HUES6 (cell line): ENCODE measurements at regions not wholly inside any gene's neighbourhood (a gene's known extent, or its start where the extent isn't known, plus 50 kb on each side); places are given as distances from the start of the nearest gene placed in this dataset.
"Not testable (repeated sequence)": the region's sequence is repeated elsewhere in the genome, so short reads cannot be mapped to it uniquely, and the experiment has no call there.

Source experiments
- H3K27ac ChIP-seq: 2 replicates; pipeline ENCODE4 v1.7.0; 2013; ENCODE audit warnings: low read depth, mild to moderate bottlenecking, low read length, inconsistent platforms
- H3K27me3 ChIP-seq: 2 replicates; pipeline ENCODE4 v1.6.1; 2013; ENCODE audit warnings: low read length; ENCODE audit not compliant: control insufficient read depth, insufficient read depth
- H3K36me3 ChIP-seq: 2 replicates; pipeline ENCODE4 v1.6.1; 2013; ENCODE audit warnings: low read length; ENCODE audit not compliant: control insufficient read depth, insufficient read depth
- H3K4me1 ChIP-seq: 2 replicates; pipeline ENCODE4 v1.6.1; 2013; ENCODE audit warnings: low read length; ENCODE audit not compliant: control insufficient read depth, insufficient read depth
- H3K4me3 ChIP-seq: 2 replicates; pipeline ENCODE4 v1.5.1; 2013; ENCODE audit warnings: low read depth, low read length
- H3K9ac ChIP-seq: one replicate; pipeline ENCODE4 v1.6.1; 2013; ENCODE audit warnings: mild to moderate bottlenecking, low read length
- H3K9me3 ChIP-seq: 2 replicates; pipeline ENCODE4 v1.6.1; 2013; ENCODE audit warnings: low read depth, low read length; ENCODE audit not compliant: control insufficient read depth, insufficient read depth

GRCh38 chr2:175414882-175415487, 233.5 kb upstream of the ATP5MC3 start:
- Histone ChIP-seq H3K4me3 (no peak overlapping the region), H3K9me3 (no peaks in the 10 kb centered on the region), H3K4me1 (no peaks in the 10 kb centered on the region), H3K27ac (no peak overlapping the region), H3K27me3 (no peaks in the 10 kb centered on the region), H3K36me3 (no peaks in the 10 kb centered on the region), H3K9ac (no peak overlapping the region)

DNA sequence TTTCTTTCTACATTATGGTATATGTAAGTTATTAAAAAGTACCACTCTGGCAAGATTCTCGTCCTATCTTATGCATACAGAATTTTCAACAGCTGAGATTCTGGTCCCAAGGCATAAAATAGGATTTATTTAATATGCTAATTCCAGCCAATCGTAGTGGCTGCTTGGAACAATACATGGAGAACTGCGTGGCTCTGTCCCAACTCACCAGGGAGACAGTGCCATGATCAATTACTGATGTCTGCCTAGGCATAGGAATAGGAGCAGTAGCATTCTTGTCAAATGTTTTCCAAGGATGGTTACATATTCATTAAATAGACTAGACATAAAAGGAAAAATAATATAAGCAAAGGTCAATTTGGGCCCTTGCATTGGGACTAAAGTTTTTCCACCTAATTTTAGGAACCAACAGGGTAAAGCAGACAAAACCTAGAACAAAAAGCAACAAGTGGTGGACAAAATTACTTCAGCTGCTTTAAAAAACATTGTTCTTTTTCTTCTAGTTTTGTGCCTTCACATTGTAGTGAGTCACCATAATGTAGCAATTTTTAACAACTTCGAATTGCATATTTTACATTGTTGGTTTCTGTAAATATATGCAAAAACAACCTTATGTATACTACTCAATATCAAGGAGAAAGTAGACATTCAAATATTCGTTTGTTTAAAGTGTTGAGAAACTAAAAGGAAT, 232.8 kb upstream of the ATP5MC3 start:
- H3K9ac ChIP-seq, result no peak overlapping the region
- H3K27ac ChIP-seq, result no peak overlapping the region
- no peaks in the 10 kb centered on the region for H3K36me3 ChIP-seq
- H3K9me3 ChIP-seq, result no peaks in the 10 kb centered on the region
- H3K4me3 ChIP-seq, result no peak overlapping the region
- H3K27me3 ChIP-seq, result no peaks in the 10 kb centered on the region
- H3K4me1 ChIP-seq, result no peaks in the 10 kb centered on the region

DNA sequence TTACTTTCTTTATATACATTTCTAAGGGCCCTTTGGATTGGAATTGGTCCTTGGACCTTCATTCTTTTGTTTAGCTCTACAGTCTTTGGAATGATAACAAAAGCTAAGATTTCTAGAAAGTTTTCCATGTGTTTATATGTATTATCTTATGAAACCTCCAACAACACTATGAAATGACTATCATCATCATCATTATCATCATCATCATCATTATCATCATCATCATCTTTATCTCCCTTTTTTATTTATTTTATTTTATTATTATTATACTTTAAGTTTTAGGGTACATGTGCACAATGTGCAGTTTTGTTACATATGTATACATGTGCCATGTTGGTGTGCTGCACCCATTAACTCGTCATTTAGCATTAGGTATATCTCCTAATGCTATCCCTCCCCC, 229.4 kb upstream of the ATP5MC3 start:
- not testable (repeated sequence) for H3K27ac ChIP-seq, H3K36me3 ChIP-seq

GRCh38 chr2:175404839-175405238, 223.3 kb upstream of the ATP5MC3 start:
- Histone ChIP-seq H3K9me3 (no peaks in the 10 kb centered on the region), H3K27me3 (no peaks in the 10 kb centered on the region), H3K4me3 (no peak overlapping the region), H3K9ac (no peak overlapping the region), H3K36me3 (no peaks in the 10 kb centered on the region), H3K4me1 (no peaks in the 10 kb centered on the region), H3K27ac (no peak overlapping the region)

More for the DNA sequence above, 229.4 kb upstream of the ATP5MC3 start:
- H3K9me3 ChIP-seq, H3K4me1 ChIP-seq, H3K27me3 ChIP-seq, H3K9ac ChIP-seq, H3K4me3 ChIP-seq: not testable (repeated sequence)

GRCh38 chr2:175403599-175404221, 222.2 kb upstream of the ATP5MC3 start:
- H3K9ac ChIP-seq, result no peak overlapping the region
- H3K9me3 ChIP-seq, result no peaks in the 10 kb centered on the region
- H3K4me3 ChIP-seq, result no peak overlapping the region
- no peaks in the 10 kb centered on the region for H3K27me3 ChIP-seq
- H3K36me3 ChIP-seq, result no peaks in the 10 kb centered on the region
- H3K27ac ChIP-seq, result no peak overlapping the region
- H3K4me1 ChIP-seq, result no peaks in the 10 kb centered on the region

DNA sequence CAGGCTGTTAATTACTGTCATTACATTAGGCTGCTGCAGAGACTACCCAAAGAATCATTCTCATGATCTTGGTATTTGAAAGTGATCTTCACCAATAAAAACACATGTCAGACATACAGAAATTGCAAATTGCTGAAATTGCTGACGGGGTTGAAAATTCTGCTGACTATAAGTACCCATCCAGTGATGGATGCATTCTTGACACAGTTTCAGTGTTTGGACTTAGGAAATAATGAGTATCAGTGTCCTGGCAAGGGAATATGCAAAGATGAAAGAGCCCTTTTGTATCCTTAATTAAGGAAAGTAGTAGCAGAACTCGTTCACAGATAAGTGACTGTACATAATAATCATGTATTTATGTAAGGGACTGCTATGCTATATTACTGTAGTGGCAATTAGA, 221.1 kb upstream of the ATP5MC3 start:
- Histone ChIP-seq H3K4me3 (no peak overlapping the region), H3K27ac (no peak overlapping the region), H3K4me1 (no peaks in the 10 kb centered on the region), H3K36me3 (no peaks in the 10 kb centered on the region), H3K9ac (no peak overlapping the region), H3K27me3 (no peaks in the 10 kb centered on the region), H3K9me3 (no peaks in the 10 kb centered on the region)

DNA sequence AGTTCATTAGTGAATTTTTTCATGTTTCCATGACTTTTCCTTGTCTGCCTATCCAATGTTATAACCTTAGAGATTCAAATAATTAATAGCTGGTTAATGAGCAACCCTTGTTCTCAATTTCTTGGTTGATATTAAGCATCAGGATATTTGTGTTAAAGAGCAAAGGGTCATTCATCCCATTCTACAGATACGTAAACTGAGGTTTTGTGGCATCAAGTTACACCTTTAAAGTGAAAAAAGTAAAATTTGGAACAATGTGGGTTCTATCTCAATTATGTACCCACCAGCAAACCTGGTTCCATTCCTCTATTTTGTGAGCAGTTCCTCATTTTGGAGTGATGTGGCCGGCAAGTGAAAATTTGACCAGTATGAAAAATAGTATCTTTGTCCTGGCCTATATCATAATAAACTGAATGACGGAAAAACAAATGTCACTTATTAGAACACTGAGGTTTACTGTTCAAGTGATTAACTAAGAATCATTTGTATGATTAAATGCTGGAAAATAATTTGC, 220.5 kb upstream of the ATP5MC3 start:
- no peak overlapping the region for H3K9ac ChIP-seq
- no peak overlapping the region for H3K4me3 ChIP-seq
- H3K36me3 ChIP-seq, result no peaks in the 10 kb centered on the region
- no peaks in the 10 kb centered on the region for H3K27me3 ChIP-seq
- H3K9me3 ChIP-seq, result no peaks in the 10 kb centered on the region
- no peaks in the 10 kb centered on the region for H3K4me1 ChIP-seq
- no peak overlapping the region for H3K27ac ChIP-seq

DNA sequence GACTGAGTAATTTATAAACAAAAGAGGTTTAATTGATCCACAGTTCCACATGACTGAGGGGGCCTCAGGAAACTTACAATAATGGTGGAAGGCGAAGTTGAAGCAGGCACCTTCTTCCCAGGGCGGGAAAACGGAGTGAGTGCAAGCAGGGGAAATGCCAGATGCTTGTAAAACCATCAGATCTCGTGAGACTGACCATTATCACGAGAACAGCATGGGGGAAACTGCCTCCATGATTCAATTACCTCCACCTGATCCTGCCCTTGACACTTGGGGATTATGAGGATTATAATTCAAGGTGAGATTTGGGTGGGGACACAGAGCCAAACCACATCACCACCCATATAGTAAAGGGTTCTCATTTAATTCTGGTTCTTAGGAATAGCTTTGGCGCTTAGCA, 219.5 kb upstream of the ATP5MC3 start:
- Histone ChIP-seq H3K4me1 (no peaks in the 10 kb centered on the region), H3K27ac (no peak overlapping the region), H3K36me3 (no peaks in the 10 kb centered on the region), H3K9me3 (no peaks in the 10 kb centered on the region), H3K9ac (no peak overlapping the region), H3K27me3 (no peaks in the 10 kb centered on the region), H3K4me3 (no peak overlapping the region)

DNA sequence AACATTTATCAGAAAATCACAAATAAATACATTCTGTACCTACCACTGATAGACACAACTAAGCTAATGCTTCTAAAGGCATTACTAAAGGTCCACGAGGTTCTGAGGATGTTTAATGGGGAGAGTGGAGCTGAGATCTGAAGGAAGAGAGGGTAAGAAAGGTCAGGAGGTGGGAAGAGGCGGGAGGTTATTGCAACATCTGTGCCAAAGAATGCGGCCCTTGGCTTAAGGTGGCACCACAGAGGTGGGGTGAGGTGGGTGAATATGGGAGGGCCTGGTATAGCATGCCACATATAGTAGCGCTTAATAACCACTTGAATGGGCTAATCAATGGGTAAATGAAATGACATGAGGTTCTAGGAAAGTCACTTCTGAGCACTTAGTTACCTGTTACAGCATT, 217.8 kb upstream of the ATP5MC3 start:
- no peaks in the 10 kb centered on the region for H3K9me3 ChIP-seq
- no peak overlapping the region for H3K9ac ChIP-seq
- no peaks in the 10 kb centered on the region for H3K4me1 ChIP-seq
- H3K36me3 ChIP-seq, result no peaks in the 10 kb centered on the region
- H3K4me3 ChIP-seq, result no peak overlapping the region
- no peak overlapping the region for H3K27ac ChIP-seq
- no peaks in the 10 kb centered on the region for H3K27me3 ChIP-seq

DNA sequence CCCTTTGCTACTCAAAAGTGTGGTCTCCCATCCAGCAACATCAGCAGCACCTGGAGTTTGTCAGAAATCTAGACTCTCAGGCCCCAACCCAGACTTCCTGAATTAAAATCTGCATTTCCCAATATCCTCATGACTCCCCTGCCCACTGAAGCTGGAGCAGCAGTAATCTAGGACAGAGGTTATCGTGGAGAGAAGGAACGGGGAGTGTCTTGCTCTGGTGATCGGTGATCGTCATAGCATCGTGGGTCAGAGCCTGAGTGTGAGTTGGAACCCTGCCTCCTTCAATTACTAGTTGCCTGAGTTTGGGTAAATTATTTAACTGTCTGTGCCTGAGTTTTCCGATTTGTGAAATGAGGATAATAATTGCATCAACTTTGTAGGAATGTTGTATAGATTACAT, 217.3 kb upstream of the ATP5MC3 start:
- Histone ChIP-seq H3K27ac (no peak overlapping the region), H3K9ac (no peak overlapping the region), H3K4me1 (no peaks in the 10 kb centered on the region), H3K9me3 (no peaks in the 10 kb centered on the region), H3K4me3 (no peak overlapping the region), H3K27me3 (no peaks in the 10 kb centered on the region), H3K36me3 (no peaks in the 10 kb centered on the region)

DNA sequence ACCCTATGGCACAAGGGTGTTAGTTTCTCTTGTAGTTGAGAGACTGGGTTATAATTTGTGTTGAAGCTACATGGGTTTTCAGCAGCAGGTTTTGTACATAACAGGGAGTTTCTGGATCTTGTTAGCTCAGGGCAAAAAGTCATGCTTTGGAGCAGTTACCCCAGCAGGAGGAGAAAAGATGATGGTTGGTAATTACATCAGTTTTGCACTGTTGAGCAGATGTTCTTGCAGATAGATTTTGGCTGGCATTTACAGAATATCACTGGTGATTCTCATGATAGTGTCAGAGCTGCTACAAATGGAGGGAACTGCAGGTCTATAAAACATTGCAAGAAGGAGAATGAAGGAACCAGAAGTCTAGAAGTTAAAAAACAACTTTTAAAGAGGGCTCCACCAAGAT, 215.2 kb upstream of the ATP5MC3 start:
- H3K9me3 ChIP-seq, result no peaks in the 10 kb centered on the region
- H3K4me3 ChIP-seq, result no peak overlapping the region
- H3K36me3 ChIP-seq, result no peaks in the 10 kb centered on the region
- H3K9ac ChIP-seq, result no peak overlapping the region
- no peaks in the 10 kb centered on the region for H3K27me3 ChIP-seq
- H3K4me1 ChIP-seq, result no peaks in the 10 kb centered on the region
- H3K27ac ChIP-seq, result no peak overlapping the region
